ENCODE measurements at regions not wholly inside any gene's neighbourhood (a gene's known extent, or its start where the extent isn't known, plus 50 kb on each side); places are given as distances from the start of the nearest gene placed in this dataset.

GRCh38 chr11:122405547-122406341, 249.8 kb upstream of the UBASH3B start:
- no peak for TF ChIP-seq EP300 (IDR thresholded peaks at IDR 0.05; ENCODE audit: borderline replicate concordance)
- no peak for TF ChIP-seq RAD21 (IDR thresholded peaks at IDR 0.05; ENCODE audit: low read depth)
- no peak for TF ChIP-seq TAF1 (IDR thresholded peaks at IDR 0.05; ENCODE audit: low read depth)
